HCT116 (cell line): ENCODE measurements at regions not wholly inside any gene's neighbourhood (a gene's known extent, or its start where the extent isn't known, plus 50 kb on each side); places are given as distances from the start of the nearest gene placed in this dataset.

ENCODE experiments used
- ATAC-seq: fragments of 200-7000 bp; cut with Tn5 transposase; 2 replicates; pipeline ENCODE4 v1.9.1; 2020; ENCODE audit warnings: mild to moderate bottlenecking, moderate library complexity
- BruUV-seq: library from RNA; stranded (reverse); fragments of 400-500 nt; replicated peaks from 2 replicates; lab custom pipeline; 2021; lab: Mats Ljungman, UMichigan
- CTCF ChIA-PET: fragments of 300-600 bp; sonication (Branson Sonifier 250); formaldehyde crosslinking; loops from one replicate; lab custom pipeline; 2021; ENCODE audit warnings: antibody characterized with exemption; lab: Charles Lee
- POLR2A ChIA-PET: fragments of 300-600, 350-600 bp; sonication (Branson Sonifier 250); formaldehyde crosslinking; loops from one replicate; lab custom pipeline; 2021; ENCODE audit warnings: antibody characterized with exemption; lab: Charles Lee
- RAD21 ChIA-PET, 2 experiments: fragments of 300-600 bp; sonication (Branson Sonifier 250); formaldehyde crosslinking; loops; one replicate each; lab custom pipeline; 2023; ENCODE audit warnings: low total read pairs in 2 of 2; ENCODE audit not compliant: uncharacterized antibody in 2 of 2, unreplicated experiment in 2 of 2, low non-redundant PET in 1 of 2; lab: Charles Lee
- DNase-seq: peaks from one replicate; pipeline ENCODE4 v3.0.0-alpha.2; 2010; ENCODE audit warnings: low read depth, low spot score
- H2AFZ ChIP-seq: fragments of 200-600 bp; shearing (Covaris generic), sonication (generic); 2 replicates; pipeline ENCODE4 v1.6.1; 2017; ENCODE audit warnings: low read depth, mixed run types, mixed read lengths, antibody characterized with exemption, low read length; ENCODE audit not compliant: poor library complexity, severe bottlenecking
- H3K27ac ChIP-seq: 2 replicates; pipeline ENCODE4 v1.5.1; 2012; ENCODE audit warnings: low read depth, low read length
- H3K27me3 ChIP-seq: fragments of 200-600 bp; sonication (generic); 2 replicates; pipeline ENCODE4 v1.6.1; 2016; ENCODE audit warnings: mixed run types, low read length, mixed read lengths; ENCODE audit not compliant: insufficient read depth
- H3K36me3 ChIP-seq, 2 experiments: fragments of 200-500 bp in 1 of 2; fragments of 200-600 bp in 1 of 2; sonication (Bioruptor generic) in 1 of 2; sonication (generic) in 1 of 2; 2 replicates each; pipeline versions ENCODE4 v1.5.1 to v1.6.1; 2014 to 2016; ENCODE audit warnings: low read length in 2 of 2, inconsistent platforms in 1 of 2, mixed read lengths in 1 of 2, mixed run types in 1 of 2; ENCODE audit not compliant: insufficient read depth in 2 of 2, control insufficient read depth in 1 of 2
- H3K4me1 ChIP-seq, 2 experiments: fragments of 200-600 bp in 1 of 2; sonication (generic) in 1 of 2; 2 replicates each; pipeline versions ENCODE4 v1.5.1 to v1.6.1; 2012 to 2017; ENCODE audit warnings: low read length in 2 of 2, inconsistent platforms in 1 of 2, mild to moderate bottlenecking in 1 of 2, mixed read lengths in 1 of 2, mixed run types in 1 of 2, moderate library complexity in 1 of 2; ENCODE audit not compliant: insufficient read depth in 2 of 2, control insufficient read depth in 1 of 2
- H3K4me2 ChIP-seq: fragments of 200-600 bp; sonication (generic); 2 replicates; pipeline ENCODE4 v1.6.1; 2017; ENCODE audit warnings: mixed run types, low read length, mixed read lengths
- H3K4me3 ChIP-seq, 2 experiments: fragments of 200-600 bp in 1 of 2; sonication (generic) in 1 of 2; replicated peaks in 1 of 2; 2 replicates each; pipeline ENCODE4 v1.5.1; 2011 to 2016; ENCODE audit warnings: low read length in 2 of 2, control low read depth in 1 of 2, low read depth in 1 of 2, mild to moderate bottlenecking in 1 of 2, mixed read lengths in 1 of 2, mixed run types in 1 of 2
- H3K79me2 ChIP-seq: fragments of 200-600 bp; sonication (generic); 2 replicates; pipeline ENCODE4 v1.6.1; 2017; ENCODE audit warnings: mild to moderate bottlenecking, mixed run types, low read length, moderate library complexity, mixed read lengths; ENCODE audit not compliant: insufficient read depth
- H3K9ac ChIP-seq: fragments of 200-600 bp; sonication (generic); 2 replicates; pipeline ENCODE4 v1.6.1; 2016; ENCODE audit warnings: low read length, mixed read lengths
- H3K9me2 ChIP-seq: fragments of 200-600 bp; sonication (generic), shearing (Covaris generic); 2 replicates; pipeline ENCODE4 v1.6.1; 2017; ENCODE audit warnings: mixed run types, mild to moderate bottlenecking, moderate library complexity; ENCODE audit not compliant: insufficient read depth
- H3K9me3 ChIP-seq, 2 experiments: fragments of 200-500 bp in 1 of 2; fragments of 200-600 bp in 1 of 2; sonication (Bioruptor generic) in 1 of 2; sonication (generic) in 1 of 2; 2 replicates each; pipeline ENCODE4 v1.6.1; 2014 to 2017; ENCODE audit warnings: low read length in 2 of 2, mixed read lengths in 2 of 2, inconsistent platforms in 1 of 2, low read depth in 1 of 2, mild to moderate bottlenecking in 1 of 2, mixed run types in 1 of 2, moderate library complexity in 1 of 2; ENCODE audit not compliant: control insufficient read depth in 1 of 2, insufficient read depth in 1 of 2
- H4K20me1 ChIP-seq: fragments of 200-600 bp; sonication (generic), shearing (Covaris generic); 2 replicates; pipeline ENCODE4 v1.6.1; 2017; ENCODE audit warnings: mixed run types, mild to moderate bottlenecking, moderate library complexity; ENCODE audit not compliant: insufficient read depth
- ATF3 ChIP-seq: IDR thresholded peaks from 2 replicates; pipeline ENCODE4 v1.6.1; 2012
- CBX3 ChIP-seq: IDR thresholded peaks from 2 replicates; pipeline ENCODE4 v1.6.1; 2012; ENCODE audit warnings: low read depth
- CTCF ChIP-seq, 3 experiments: fragments of 200-600 bp in 1 of 3; sonication (generic) in 1 of 3; IDR thresholded peaks in 2 of 3; conservative IDR thresholded peaks in 1 of 3; 2 replicates each; pipeline ENCODE4 v1.5.1; 2012 to 2017; ENCODE audit warnings: low read depth in 2 of 3, low read length in 2 of 3, antibody characterized with exemption in 1 of 3, borderline replicate concordance in 1 of 3, control low read depth in 1 of 3, mild to moderate bottlenecking in 1 of 3, mixed read lengths in 1 of 3, mixed run types in 1 of 3, moderate library complexity in 1 of 3; ENCODE audit not compliant: insufficient read depth in 1 of 3
- ELF1 ChIP-seq: IDR thresholded peaks from 2 replicates; pipeline ENCODE4 v1.6.1; 2012; ENCODE audit warnings: low read depth, borderline replicate concordance
- FOSL1 ChIP-seq: IDR thresholded peaks from 2 replicates; pipeline ENCODE4 v1.6.1; 2012; ENCODE audit warnings: low read depth
- POLR2AphosphoS5 ChIP-seq: IDR thresholded peaks from 2 replicates; pipeline ENCODE4 v1.6.1; 2011; ENCODE audit warnings: mild to moderate bottlenecking, low read depth, low read length, moderate library complexity
- RAD21 ChIP-seq: IDR thresholded peaks from 2 replicates; pipeline ENCODE4 v1.6.1; 2012; ENCODE audit warnings: low read depth, mild to moderate bottlenecking
- REST ChIP-seq: IDR thresholded peaks from 2 replicates; pipeline ENCODE4 v1.6.1; 2012; ENCODE audit warnings: low read depth
- SIN3A ChIP-seq: IDR thresholded peaks from 2 replicates; pipeline ENCODE4 v1.6.1; 2012; ENCODE audit warnings: low read depth
- SRF ChIP-seq: IDR thresholded peaks from 2 replicates; pipeline ENCODE4 v1.6.1; 2012; ENCODE audit warnings: low read depth
- YY1 ChIP-seq: IDR thresholded peaks from 2 replicates; pipeline ENCODE4 v1.6.1; 2011; ENCODE audit warnings: low read length, low read depth, moderate library complexity, mild to moderate bottlenecking; ENCODE audit not compliant: insufficient replicate concordance; ENCODE audit errors: extremely low read depth
- ZFX ChIP-seq: fragments of 450-650 bp; IDR thresholded peaks from 2 replicates; pipeline ENCODE4 v1.6.1; 2017
- ZNF274 ChIP-seq: fragments of 200-500 bp; sonication (Bioruptor generic); IDR thresholded peaks from 2 replicates; pipeline ENCODE4 v1.6.1; 2014; ENCODE audit warnings: mild to moderate bottlenecking, low read depth, low read length, inconsistent platforms
- intact Hi-C: fragments of 100-400 bp; cut with micrococcal nuclease; formaldehyde crosslinking; loops from 2 replicates; pipeline ENCODE4 v1.10.0; 2022

GRCh38 chr9:96064826-96065481 is 189.5 kb downstream of the ERCC6L2 start (continued):
- no peak for TF ChIP-seq REST

GRCh38 chr9:96062854-96063253 is 187.4 kb downstream of the ERCC6L2 start:
- H3K9me2 ChIP-seq, result no peaks in the 10 kb centered on the region
- H4K20me1 ChIP-seq, result no peaks in the 10 kb centered on the region
- no peaks in the 10 kb centered on the region for H3K27me3 ChIP-seq
- ChIA-PET RAD21 (no interaction called here), POLR2A (no interaction called here), CTCF (no interaction called here)
- H3K36me3 ChIP-seq, result no peaks in the 10 kb centered on the region
- no peak overlapping the region for H3K4me2 ChIP-seq
- H3K9me3 ChIP-seq, result no peaks in the 10 kb centered on the region
- no peak overlapping the region for H3K27ac ChIP-seq
- intact Hi-C loops, result no loop called here
- no peak for DNase-seq
- H3K9ac ChIP-seq, result no peak overlapping the region
- H3K4me3 ChIP-seq, result no peak overlapping the region
- no TSS peak for BruUV-seq
- H3K4me1 ChIP-seq, result peaks cover 0 to 4% of the 10 kb centered on the region in 2 experiments; a peak in 1 of 4 replicates
- no peaks in the 10 kb centered on the region for H3K79me2 ChIP-seq
- TF ChIP-seq POLR2AphosphoS5, result no peak
- ATAC-seq, result no peak
- H2AFZ ChIP-seq, result no peak overlapping the region

- no TSS peak for BruUV-seq
- no peaks in the 10 kb centered on the region for H3K36me3 ChIP-seq
- H3K9me3 ChIP-seq, result no peaks in the 10 kb centered on the region
- ChIA-PET RAD21 (no interaction called here), CTCF (interaction anchor here (1.0 kb wide), 1 partner anchor 335 kb away, joined by 3 read pairs; no protein-coding TSS in a partner anchor), POLR2A (no interaction called here)
- ATAC-seq, result no peak
- H4K20me1 ChIP-seq, result no peaks in the 10 kb centered on the region
- no peaks in the 10 kb centered on the region for H3K27me3 ChIP-seq
- H3K9ac ChIP-seq, result no peak overlapping the region
- DNase-seq, result no peak
- H3K27ac ChIP-seq, result no peak overlapping the region
- intact Hi-C loops, result no loop called here
- H2AFZ ChIP-seq, result no peak overlapping the region
- no peaks in the 10 kb centered on the region for H3K79me2 ChIP-seq
- H3K4me3 ChIP-seq, result no peak overlapping the region
- no peak overlapping the region for H3K4me2 ChIP-seq
- no peaks in the 10 kb centered on the region for H3K9me2 ChIP-seq
- H3K4me1 ChIP-seq, result peaks cover 0 to 8% of the 10 kb centered on the region in 2 experiments; a peak in 1 of 4 replicates
- TF ChIP-seq POLR2AphosphoS5 (no peak), ATF3 (no peak), ZFX (no peak), CBX3 (no peak), CTCF (IDR thresholded peaks at IDR 0.05 in 2 of 3, conservative IDR thresholded peaks at IDR 0.05 in 1 of 3; ENCODE audit: borderline replicate concordance in 1 of 3, insufficient read depth in 1 of 3, low read depth in 2 of 3, low read length in 2 of 3) (no peak), YY1 (no peak), ZNF274 (no peak), SIN3A (no peak), ELF1 (no peak), FOSL1 (no peak), RAD21 (no peak), SRF (no peak)
These were observed 186.5 kb downstream of the ERCC6L2 start for GRCh38 chr9:96062031-96062430.
